Breast epithelium (tissue), 4 donors: ENCODE measurements at regions not wholly inside any gene's neighbourhood (a gene's known extent, or its start where the extent isn't known, plus 50 kb on each side); places are given as distances from the start of the nearest gene placed in this dataset.
A peak's percentile ranks its signal among the peaks of the same experiment; 100 is the strongest.

ENCODE experiments used
- DNase-seq, 2 donors: peaks; one replicate each; pipeline ENCODE4 v3.0.0-alpha.2; 2019; ENCODE audit warnings: low spot score in 2 of 2
- H3K27ac ChIP-seq, 2 donors: fragments of 200-600 bp; sonication (generic) in 1 of 2; one replicate each; pipeline ENCODE4 v1.5.1; 2016 to 2019; ENCODE audit warnings: mild to moderate bottlenecking in 1 of 2
- H3K27me3 ChIP-seq, 2 donors: fragments of 200-600 bp; sonication (generic) in 1 of 2; one replicate each; pipeline versions ENCODE4 v1.5.1 to v1.6.0; 2017 to 2019; ENCODE audit warnings: control low read depth in 1 of 2, mild to moderate bottlenecking in 1 of 2
- H3K36me3 ChIP-seq: fragments of 200-600 bp; one replicate; pipeline ENCODE4 v1.5.1; 2019
- H3K4me1 ChIP-seq, 2 donors: fragments of 200-600 bp; sonication (generic); one replicate each; pipeline ENCODE4 v1.5.1; 2016 to 2019; ENCODE audit warnings: control low read depth in 1 of 2
- H3K4me3 ChIP-seq, 3 donors: fragments of 200-600 bp; sonication (generic); 1 replicate in 2 of 3; 2 replicates in 1 of 3; pipeline ENCODE4 v1.5.1; 2016 to 2019; ENCODE audit warnings: mild to moderate bottlenecking in 3 of 3, moderate library complexity in 2 of 3
- H3K9me3 ChIP-seq, 2 donors: fragments of 200-600 bp; sonication (generic) in 1 of 2; one replicate each; pipeline ENCODE4 v1.5.1; 2016 to 2019; ENCODE audit warnings: control low read depth in 1 of 2
- POLR2A ChIP-seq: fragments of 450-650 bp; IDR thresholded peaks from one replicate; pipeline ENCODE4 v1.6.1; 2016; ENCODE audit warnings: antibody characterized with exemption, mild to moderate bottlenecking, moderate library complexity
- POLR2AphosphoS5 ChIP-seq, 3 donors: sonication (generic); formaldehyde crosslinking; IDR thresholded peaks; one replicate each; pipeline ENCODE4 v1.6.1; 2017; ENCODE audit warnings: antibody characterized with exemption in 3 of 3
- intact Hi-C: fragments of 100-400 bp; cut with DNase I; formaldehyde crosslinking; loops from one replicate; pipeline ENCODE4 v1.15.1; 2023; ENCODE audit warnings: low total_unique reads
- TF ChIP-seq, protein P1 (sequence below), 3 donors: fragments of 450-650 bp; IDR thresholded peaks; one replicate each; pipeline ENCODE4 v1.5.1; 2016 to 2017; ENCODE audit warnings: antibody characterized with exemption in 3 of 3, mild to moderate bottlenecking in 3 of 3, moderate library complexity in 3 of 3

- Histone ChIP-seq H3K27me3 (no peaks in the 10 kb centered on the region), H3K4me1 (no peaks in the 10 kb centered on the region), H3K27ac (no peak overlapping the region), H3K36me3 (no peaks in the 10 kb centered on the region), H3K9me3 (no peaks in the 10 kb centered on the region), H3K4me3 (no peak overlapping the region)
- no peak for DNase-seq
- TF ChIP-seq POLR2A (no peak), POLR2AphosphoS5 (IDR thresholded peaks at IDR 0.05) (no peak)
- TF ChIP-seq, protein P1, sequence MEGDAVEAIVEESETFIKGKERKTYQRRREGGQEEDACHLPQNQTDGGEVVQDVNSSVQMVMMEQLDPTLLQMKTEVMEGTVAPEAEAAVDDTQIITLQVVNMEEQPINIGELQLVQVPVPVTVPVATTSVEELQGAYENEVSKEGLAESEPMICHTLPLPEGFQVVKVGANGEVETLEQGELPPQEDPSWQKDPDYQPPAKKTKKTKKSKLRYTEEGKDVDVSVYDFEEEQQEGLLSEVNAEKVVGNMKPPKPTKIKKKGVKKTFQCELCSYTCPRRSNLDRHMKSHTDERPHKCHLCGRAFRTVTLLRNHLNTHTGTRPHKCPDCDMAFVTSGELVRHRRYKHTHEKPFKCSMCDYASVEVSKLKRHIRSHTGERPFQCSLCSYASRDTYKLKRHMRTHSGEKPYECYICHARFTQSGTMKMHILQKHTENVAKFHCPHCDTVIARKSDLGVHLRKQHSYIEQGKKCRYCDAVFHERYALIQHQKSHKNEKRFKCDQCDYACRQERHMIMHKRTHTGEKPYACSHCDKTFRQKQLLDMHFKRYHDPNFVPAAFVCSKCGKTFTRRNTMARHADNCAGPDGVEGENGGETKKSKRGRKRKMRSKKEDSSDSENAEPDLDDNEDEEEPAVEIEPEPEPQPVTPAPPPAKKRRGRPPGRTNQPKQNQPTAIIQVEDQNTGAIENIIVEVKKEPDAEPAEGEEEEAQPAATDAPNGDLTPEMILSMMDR (IDR thresholded peaks at IDR 0.05), result no peak
- intact Hi-C loops, result no loop called here
These were observed 192.6 kb downstream of the KLF6 start for GRCh38 chr10:3592424-3592823.

GRCh38 chr10:3588816-3589215 is 196.2 kb downstream of the KLF6 start:
- Histone ChIP-seq H3K9me3 (no peaks in the 10 kb centered on the region), H3K27ac (no peak overlapping the region), H3K36me3 (no peaks in the 10 kb centered on the region), H3K27me3 (no peaks in the 10 kb centered on the region), H3K4me3 (no peak overlapping the region), H3K4me1 (no peaks in the 10 kb centered on the region)
- TF ChIP-seq POLR2AphosphoS5 (IDR thresholded peaks at IDR 0.05), result no peak
- TF ChIP-seq POLR2A, result no peak
- TF ChIP-seq, protein P1 (IDR thresholded peaks at IDR 0.05), result no peak
- DNase-seq, result no peak
- intact Hi-C loops, result no loop called here

- Histone ChIP-seq H3K4me1 (no peaks in the 10 kb centered on the region), H3K9me3 (no peaks in the 10 kb centered on the region), H3K4me3 (no peak overlapping the region), H3K36me3 (no peaks in the 10 kb centered on the region), H3K27ac (no peak overlapping the region), H3K27me3 (no peaks in the 10 kb centered on the region)
- DNase-seq, result no peak
- TF ChIP-seq POLR2A, result no peak
- TF ChIP-seq, protein P1 (IDR thresholded peaks at IDR 0.05), result no peak
- TF ChIP-seq POLR2AphosphoS5 (IDR thresholded peaks at IDR 0.05), result no peak
- intact Hi-C loops, result no loop called here
These were observed 196.7 kb downstream of the KLF6 start for GRCh38 chr10:3588346-3588745.

GRCh38 chr10:3584926-3585784 is 199.9 kb downstream of the KLF6 start:
- Histone ChIP-seq H3K27ac (no peak overlapping the region), H3K36me3 (no peaks in the 10 kb centered on the region), H3K4me3 (peak overlapping the region in 1 of 3 donors; percentile 34), H3K4me1 (no peaks in the 10 kb centered on the region), H3K9me3 (no peaks in the 10 kb centered on the region), H3K27me3 (no peaks in the 10 kb centered on the region)
- intact Hi-C loops, result no loop called here
- DNase-seq, result no peak
- TF ChIP-seq, protein P1 (IDR thresholded peaks at IDR 0.05), result no peak
- TF ChIP-seq POLR2AphosphoS5 (IDR thresholded peaks at IDR 0.05) (no peak), POLR2A (no peak)

DNA sequence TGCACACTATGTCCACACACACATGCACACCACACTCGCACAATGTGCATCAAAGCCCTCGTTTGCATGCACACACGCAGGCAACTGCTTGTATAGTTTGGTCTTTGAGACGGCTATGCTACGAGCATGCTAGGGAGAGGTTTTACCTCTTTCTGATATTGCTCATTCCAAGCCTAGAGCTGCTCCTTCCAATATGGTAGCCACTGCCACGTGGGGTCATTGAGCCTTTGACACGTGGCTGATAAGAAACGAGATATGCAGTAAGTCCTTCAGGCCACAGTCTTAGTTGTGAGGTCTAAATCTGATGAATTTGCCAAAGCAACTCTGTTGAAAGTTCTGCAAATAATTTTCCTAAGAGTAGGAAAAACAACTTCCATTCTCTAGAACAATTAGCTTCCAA is 204.4 kb downstream of the KLF6 start:
- no peak for DNase-seq
- no peaks in the 10 kb centered on the region for H3K4me1 ChIP-seq
- no peaks in the 10 kb centered on the region for H3K36me3 ChIP-seq
- no peak overlapping the region for H3K27ac ChIP-seq
- TF ChIP-seq POLR2AphosphoS5 (IDR thresholded peaks at IDR 0.05) (no peak), POLR2A (no peak)
- TF ChIP-seq, protein P1 (IDR thresholded peaks at IDR 0.05), result no peak
- no peaks in the 10 kb centered on the region for H3K27me3 ChIP-seq
- intact Hi-C loops, result no loop called here
- no peak overlapping the region for H3K4me3 ChIP-seq
- no peaks in the 10 kb centered on the region for H3K9me3 ChIP-seq
